Calu3 (cell line): ENCODE measurements at regions not wholly inside any gene's neighbourhood (a gene's known extent, or its start where the extent isn't known, plus 50 kb on each side); places are given as distances from the start of the nearest gene placed in this dataset.

Experiments used
- BruUV-seq: library from RNA; stranded (reverse); fragments of 400-500 nt; replicated peaks from 2 replicates; lab custom pipeline; 2021; lab: Mats Ljungman, UMichigan
- CTCF ChIA-PET: fragments of 300-600 bp; sonication (Branson Sonifier 250); formaldehyde crosslinking; loops from one replicate; lab custom pipeline; 2022; ENCODE audit warnings: antibody characterized with exemption; lab: Charles Lee
- DNase-seq: peaks from one replicate; pipeline ENCODE4 v3.0.0; 2022
- H3K27ac Mint-ChIP-seq: one replicate; pipeline ENCODE4 v1.8.0; 2022; ENCODE audit warnings: mixed read lengths; ENCODE audit not compliant: unreplicated experiment
- H3K27me3 Mint-ChIP-seq: one replicate; pipeline ENCODE4 v1.8.0; 2022; ENCODE audit warnings: mixed read lengths; ENCODE audit not compliant: unreplicated experiment
- H3K36me3 Mint-ChIP-seq: one replicate; pipeline ENCODE4 v1.8.0; 2022; ENCODE audit warnings: mild to moderate bottlenecking, moderate library complexity, mixed read lengths; ENCODE audit not compliant: insufficient read depth, unreplicated experiment
- H3K4me1 Mint-ChIP-seq: one replicate; pipeline ENCODE4 v1.8.0; 2022; ENCODE audit warnings: mild to moderate bottlenecking, low read depth, mixed read lengths; ENCODE audit not compliant: unreplicated experiment
- H3K4me3 Mint-ChIP-seq: one replicate; pipeline ENCODE4 v1.8.0; 2022; ENCODE audit warnings: mild to moderate bottlenecking, low read depth, moderate library complexity, mixed read lengths; ENCODE audit not compliant: unreplicated experiment
- H3K9me3 Mint-ChIP-seq: one replicate; pipeline ENCODE4 v1.8.0; 2022; ENCODE audit warnings: low read depth, mixed read lengths; ENCODE audit not compliant: unreplicated experiment
- intact Hi-C: fragments of 100-400 bp; cut with micrococcal nuclease; formaldehyde crosslinking; loops from one replicate; pipeline ENCODE4 v1.10.0; 2022; ENCODE audit not compliant: unreplicated experiment
- TF ChIP-seq, protein P1 (sequence below): fragments of 200-600 bp; IDR thresholded peaks from one replicate; pipeline ENCODE4 v1.8.0; 2022; ENCODE audit warnings: antibody characterized with exemption; ENCODE audit not compliant: unreplicated experiment

DNA sequence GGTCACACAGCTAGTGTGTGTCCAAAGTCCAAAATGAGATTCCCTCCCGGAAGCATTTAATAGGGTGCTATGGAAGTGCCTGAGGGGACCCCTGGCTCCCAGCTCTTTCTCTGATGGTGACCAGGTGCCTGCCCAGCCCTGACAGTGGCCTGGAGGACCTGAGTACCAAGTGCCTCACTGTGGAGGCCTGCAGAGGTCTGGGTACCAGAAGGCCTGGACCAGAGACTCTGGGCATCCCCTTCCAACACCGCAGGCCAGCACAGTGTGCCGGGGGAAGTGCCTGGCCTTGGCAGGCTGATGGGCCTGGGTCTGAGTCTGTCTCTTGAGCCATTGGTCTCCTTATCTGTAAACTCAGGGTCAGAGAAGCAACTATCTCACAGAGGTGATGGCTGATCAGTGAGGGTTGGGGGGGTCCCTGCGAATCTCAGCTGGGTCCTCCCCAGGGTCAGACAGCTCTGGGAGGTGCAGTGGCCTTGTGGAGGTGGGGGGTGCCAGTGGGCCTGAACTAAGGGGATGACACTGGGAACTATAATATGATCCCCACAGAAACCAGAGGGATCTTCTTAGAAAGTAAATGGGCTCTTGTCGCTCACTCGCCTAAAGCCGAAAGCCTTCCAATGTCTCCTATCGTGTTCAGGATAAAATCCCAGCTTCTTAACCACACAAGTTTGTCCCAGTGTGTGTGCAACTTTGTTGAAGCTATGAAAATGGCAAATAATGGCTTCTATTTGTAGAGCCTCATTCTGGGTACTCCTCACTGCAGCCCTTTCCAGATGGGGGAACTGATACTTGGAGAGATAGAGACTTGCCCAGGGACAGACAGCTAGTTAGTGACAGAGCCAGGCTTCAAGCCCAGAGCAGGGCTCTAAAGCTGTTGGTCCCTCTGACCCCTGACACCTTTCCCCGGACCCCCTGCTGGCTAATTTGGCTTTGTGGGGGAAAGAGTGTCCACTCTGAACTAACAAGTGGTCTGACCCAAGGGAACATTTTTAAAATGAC is 225.1 kb downstream of the TFCP2L1 start:
- Mint-ChIP-seq H3K36me3 (no peaks in the 10 kb centered on the region), H3K4me3 (no peak overlapping the region), H3K4me1 (no peaks in the 10 kb centered on the region), H3K27me3 (peaks cover 81% of the 10 kb centered on the region), H3K9me3 (no peaks in the 10 kb centered on the region), H3K27ac (no peak overlapping the region)
- TF ChIP-seq, protein P1, sequence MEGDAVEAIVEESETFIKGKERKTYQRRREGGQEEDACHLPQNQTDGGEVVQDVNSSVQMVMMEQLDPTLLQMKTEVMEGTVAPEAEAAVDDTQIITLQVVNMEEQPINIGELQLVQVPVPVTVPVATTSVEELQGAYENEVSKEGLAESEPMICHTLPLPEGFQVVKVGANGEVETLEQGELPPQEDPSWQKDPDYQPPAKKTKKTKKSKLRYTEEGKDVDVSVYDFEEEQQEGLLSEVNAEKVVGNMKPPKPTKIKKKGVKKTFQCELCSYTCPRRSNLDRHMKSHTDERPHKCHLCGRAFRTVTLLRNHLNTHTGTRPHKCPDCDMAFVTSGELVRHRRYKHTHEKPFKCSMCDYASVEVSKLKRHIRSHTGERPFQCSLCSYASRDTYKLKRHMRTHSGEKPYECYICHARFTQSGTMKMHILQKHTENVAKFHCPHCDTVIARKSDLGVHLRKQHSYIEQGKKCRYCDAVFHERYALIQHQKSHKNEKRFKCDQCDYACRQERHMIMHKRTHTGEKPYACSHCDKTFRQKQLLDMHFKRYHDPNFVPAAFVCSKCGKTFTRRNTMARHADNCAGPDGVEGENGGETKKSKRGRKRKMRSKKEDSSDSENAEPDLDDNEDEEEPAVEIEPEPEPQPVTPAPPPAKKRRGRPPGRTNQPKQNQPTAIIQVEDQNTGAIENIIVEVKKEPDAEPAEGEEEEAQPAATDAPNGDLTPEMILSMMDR = no peak
- CTCF ChIA-PET = interaction anchor here (0.9 to 1.1 kb wide), 2 partner anchors 9 to 15 kb away, joined by 3 to 15 read pairs; no protein-coding TSS in a partner anchor
- intact Hi-C loops = no loop called here
- DNase-seq = no peak
- no TSS peak for BruUV-seq

- intact Hi-C loops = no loop called here
- CTCF ChIA-PET = interaction anchor here (0.6 kb wide), 1 partner anchor 447 kb away, joined by 3 read pairs; no protein-coding TSS in a partner anchor
- TF ChIP-seq, protein P1 = no peak
- Mint-ChIP-seq H3K4me1 (no peaks in the 10 kb centered on the region), H3K36me3 (no peaks in the 10 kb centered on the region), H3K4me3 (no peak overlapping the region), H3K27me3 (peaks cover 83% of the 10 kb centered on the region), H3K27ac (no peak overlapping the region), H3K9me3 (no peaks in the 10 kb centered on the region)
- no peak for DNase-seq
- BruUV-seq = no TSS peak
Measured at GRCh38 chr2:121061633-121062032, 223.4 kb downstream of the TFCP2L1 start.

- BruUV-seq = no TSS peak
- DNase-seq = no peak
- CTCF ChIA-PET = interaction anchor here (0.6 kb wide), 1 partner anchor 25 kb away, joined by 3 read pairs; no protein-coding TSS in a partner anchor
- Mint-ChIP-seq H3K36me3 (no peaks in the 10 kb centered on the region), H3K4me3 (no peak overlapping the region), H3K27ac (no peak overlapping the region), H3K27me3 (peaks cover 85% of the 10 kb centered on the region), H3K4me1 (no peaks in the 10 kb centered on the region), H3K9me3 (no peaks in the 10 kb centered on the region)
- intact Hi-C loops = no loop called here
- TF ChIP-seq, protein P1 = no peak
Measured at GRCh38 chr2:121063471-121063870, 221.5 kb downstream of the TFCP2L1 start.

GRCh38 chr2:121064186-121064585 is 220.8 kb downstream of the TFCP2L1 start:
- BruUV-seq = no TSS peak
- H3K36me3 Mint-ChIP-seq = no peaks in the 10 kb centered on the region
- intact Hi-C loops = no loop called here
- H3K27me3 Mint-ChIP-seq = peaks cover 85% of the 10 kb centered on the region
- H3K4me3 Mint-ChIP-seq = no peak overlapping the region
- DNase-seq = no peak
- H3K9me3 Mint-ChIP-seq = no peaks in the 10 kb centered on the region
- CTCF ChIA-PET = no interaction called here
- H3K27ac Mint-ChIP-seq = no peak overlapping the region
- TF ChIP-seq, protein P1 = no peak
- no peaks in the 10 kb centered on the region for H3K4me1 Mint-ChIP-seq
